Thoracic aorta (tissue), 2 donors: ENCODE measurements at regions not wholly inside any gene's neighbourhood (a gene's known extent, or its start where the extent isn't known, plus 50 kb on each side); places are given as distances from the start of the nearest gene placed in this dataset.

Source experiments
- ATAC-seq: fragments of 150-250 bp; one replicate; pipeline ENCODE4 v1.8.0; 2017; ENCODE audit warnings: low read depth; ENCODE audit not compliant: insufficient number of reproducible peaks, low FRiP score
- DNase-seq: peaks from one replicate; pipeline ENCODE4 v3.0.0-alpha.2; 2020; ENCODE audit warnings: low spot score
- H3K27ac ChIP-seq, 2 donors: fragments of 200-600 bp; sonication (generic); 1 replicate in 1 of 2; 2 replicates in 1 of 2; pipeline ENCODE4 v1.5.1; 2016; ENCODE audit warnings: mild to moderate bottlenecking in 2 of 2, moderate library complexity in 2 of 2
- H3K27me3 ChIP-seq: fragments of 200-600 bp; sonication (generic); replicated peaks from 2 replicates; pipeline ENCODE4 v1.6.0; 2016; ENCODE audit warnings: mild to moderate bottlenecking; ENCODE audit not compliant: insufficient read depth
- H3K36me3 ChIP-seq: fragments of 200-600 bp; sonication (generic); one replicate; pipeline ENCODE4 v1.5.1; 2016
- H3K4me1 ChIP-seq, 2 donors: fragments of 200-600 bp; sonication (generic); 1 replicate in 1 of 2; 2 replicates in 1 of 2; pipeline versions ENCODE4 v1.5.1 to v1.6.0; 2016; ENCODE audit warnings: low read depth in 2 of 2, mild to moderate bottlenecking in 1 of 2; ENCODE audit not compliant: control insufficient read depth in 1 of 2
- H3K4me3 ChIP-seq: fragments of 200-600 bp; sonication (generic); 2 replicates; pipeline ENCODE4 v1.5.1; 2016; ENCODE audit warnings: mild to moderate bottlenecking
- H3K9me3 ChIP-seq: fragments of 200-600 bp; sonication (generic); 2 replicates; pipeline ENCODE4 v1.5.1; 2016
- TF ChIP-seq, protein P1 (sequence below): fragments of 200-600 bp; sonication (generic); IDR thresholded peaks from one replicate; pipeline ENCODE4 v1.5.1; 2019; ENCODE audit warnings: antibody characterized with exemption

DNA sequence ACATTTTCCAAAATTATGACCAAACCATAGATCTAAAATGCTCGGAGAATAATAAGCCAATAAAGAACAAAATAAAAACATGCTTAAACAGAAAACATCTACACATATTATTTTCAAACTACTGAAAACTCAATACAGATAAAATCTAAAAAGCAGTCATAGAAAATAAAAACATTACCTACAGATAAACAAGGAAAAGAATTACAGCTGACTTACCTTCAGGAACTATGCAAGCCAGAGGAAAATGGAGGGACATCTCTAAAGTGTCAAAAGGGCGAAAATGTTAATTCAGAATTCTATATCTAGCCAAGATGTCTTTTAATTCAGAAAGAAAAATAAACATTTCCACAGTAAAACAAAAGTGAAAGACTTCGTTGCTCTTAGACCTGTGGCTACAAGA lies 112.9 kb upstream of the GYPC start:
- ATAC-seq (no peak), DNase-seq (no peak)

DNA sequence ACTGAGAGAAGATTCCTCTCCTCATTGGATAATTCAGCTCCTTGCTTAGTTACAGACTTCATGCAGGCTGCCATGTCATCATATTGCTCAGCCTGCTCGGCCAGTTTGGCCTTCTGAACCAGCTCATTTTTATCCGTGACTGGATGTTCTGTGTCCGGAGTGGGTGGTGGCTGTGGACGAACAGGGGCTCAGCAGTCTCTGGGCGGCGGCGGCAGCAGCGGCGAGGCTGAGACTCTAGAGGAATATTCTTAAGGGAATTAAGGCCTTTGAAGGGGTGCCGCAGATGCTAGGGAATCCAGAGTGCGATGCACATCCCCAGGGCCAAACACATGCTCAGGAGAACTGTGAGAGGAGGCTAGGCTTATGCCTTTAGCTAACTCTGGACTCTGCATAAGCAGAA lies 97.9 kb upstream of the GYPC start:
- Histone ChIP-seq H3K4me3 (no peak overlapping the region), H3K4me1 (no peaks in the 10 kb centered on the region), H3K27me3 (no peaks in the 10 kb centered on the region), H3K9me3 (no peaks in the 10 kb centered on the region), H3K27ac (no peak overlapping the region), H3K36me3 (no peaks in the 10 kb centered on the region)
- ATAC-seq, result no peak
- DNase-seq, result no peak
- TF ChIP-seq, protein P1, sequence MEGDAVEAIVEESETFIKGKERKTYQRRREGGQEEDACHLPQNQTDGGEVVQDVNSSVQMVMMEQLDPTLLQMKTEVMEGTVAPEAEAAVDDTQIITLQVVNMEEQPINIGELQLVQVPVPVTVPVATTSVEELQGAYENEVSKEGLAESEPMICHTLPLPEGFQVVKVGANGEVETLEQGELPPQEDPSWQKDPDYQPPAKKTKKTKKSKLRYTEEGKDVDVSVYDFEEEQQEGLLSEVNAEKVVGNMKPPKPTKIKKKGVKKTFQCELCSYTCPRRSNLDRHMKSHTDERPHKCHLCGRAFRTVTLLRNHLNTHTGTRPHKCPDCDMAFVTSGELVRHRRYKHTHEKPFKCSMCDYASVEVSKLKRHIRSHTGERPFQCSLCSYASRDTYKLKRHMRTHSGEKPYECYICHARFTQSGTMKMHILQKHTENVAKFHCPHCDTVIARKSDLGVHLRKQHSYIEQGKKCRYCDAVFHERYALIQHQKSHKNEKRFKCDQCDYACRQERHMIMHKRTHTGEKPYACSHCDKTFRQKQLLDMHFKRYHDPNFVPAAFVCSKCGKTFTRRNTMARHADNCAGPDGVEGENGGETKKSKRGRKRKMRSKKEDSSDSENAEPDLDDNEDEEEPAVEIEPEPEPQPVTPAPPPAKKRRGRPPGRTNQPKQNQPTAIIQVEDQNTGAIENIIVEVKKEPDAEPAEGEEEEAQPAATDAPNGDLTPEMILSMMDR, result no peak

More for the DNA sequence above, 112.9 kb upstream of the GYPC start:
- Histone ChIP-seq H3K36me3 (no peaks in the 10 kb centered on the region), H3K9me3 (peaks cover 9% of the 10 kb centered on the region), H3K4me3 (no peak overlapping the region), H3K4me1 (no peaks in the 10 kb centered on the region), H3K27ac (no peak overlapping the region), H3K27me3 (no peaks in the 10 kb centered on the region)
- TF ChIP-seq, protein P1, result no peak

DNA sequence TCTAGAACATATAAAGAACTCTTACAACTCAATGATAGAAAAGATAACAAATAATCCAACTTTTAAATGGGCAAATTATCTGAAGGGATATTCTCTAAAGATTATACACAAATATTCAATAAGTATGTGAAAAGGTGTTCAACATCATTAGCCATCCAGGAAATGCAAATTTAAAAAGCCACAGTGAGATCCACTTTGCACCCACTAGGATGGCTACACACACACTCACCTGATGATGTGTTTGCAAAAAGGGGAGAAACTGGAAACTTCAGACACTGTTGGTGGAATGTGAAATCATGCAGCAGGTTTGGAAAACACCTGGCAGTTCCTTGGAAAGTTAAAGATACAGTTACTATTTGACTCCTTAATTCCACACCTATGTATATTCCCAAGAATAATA lies 87.2 kb upstream of the GYPC start:
- ATAC-seq (no peak), DNase-seq (no peak)
- H3K9me3 ChIP-seq, result no peaks in the 10 kb centered on the region
- H3K27me3 ChIP-seq, result no peaks in the 10 kb centered on the region
- H3K4me3 ChIP-seq, result no peak overlapping the region
- H3K36me3 ChIP-seq, result no peaks in the 10 kb centered on the region
- no peak overlapping the region for H3K27ac ChIP-seq
- TF ChIP-seq, protein P1, result no peak
- no peaks in the 10 kb centered on the region for H3K4me1 ChIP-seq

DNA sequence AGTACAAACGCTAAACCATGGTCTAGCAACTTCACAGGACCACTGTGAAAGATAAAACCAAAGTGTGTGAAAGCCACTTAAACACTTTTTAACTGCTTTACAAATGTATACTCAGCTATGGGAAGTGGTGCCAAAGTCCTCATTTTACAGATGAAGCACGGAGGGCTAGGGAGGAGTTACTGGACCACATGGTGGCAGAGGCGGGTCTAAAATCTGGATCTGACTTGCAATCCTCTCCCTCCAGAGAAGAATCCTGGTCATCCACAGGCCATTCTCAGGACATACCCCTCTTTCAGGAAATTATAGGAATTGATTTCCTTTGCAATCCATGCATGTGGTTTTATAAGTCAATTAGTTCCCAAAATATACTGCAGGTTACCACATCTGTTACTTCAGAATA lies 84.6 kb upstream of the GYPC start:
- H3K27me3 ChIP-seq, result no peaks in the 10 kb centered on the region
- ATAC-seq (no peak), DNase-seq (no peak)
- H3K36me3 ChIP-seq, result no peaks in the 10 kb centered on the region
- H3K4me3 ChIP-seq, result no peak overlapping the region
- TF ChIP-seq, protein P1, result no peak
- no peak overlapping the region for H3K27ac ChIP-seq
- H3K4me1 ChIP-seq, result no peaks in the 10 kb centered on the region
- H3K9me3 ChIP-seq, result no peaks in the 10 kb centered on the region

DNA sequence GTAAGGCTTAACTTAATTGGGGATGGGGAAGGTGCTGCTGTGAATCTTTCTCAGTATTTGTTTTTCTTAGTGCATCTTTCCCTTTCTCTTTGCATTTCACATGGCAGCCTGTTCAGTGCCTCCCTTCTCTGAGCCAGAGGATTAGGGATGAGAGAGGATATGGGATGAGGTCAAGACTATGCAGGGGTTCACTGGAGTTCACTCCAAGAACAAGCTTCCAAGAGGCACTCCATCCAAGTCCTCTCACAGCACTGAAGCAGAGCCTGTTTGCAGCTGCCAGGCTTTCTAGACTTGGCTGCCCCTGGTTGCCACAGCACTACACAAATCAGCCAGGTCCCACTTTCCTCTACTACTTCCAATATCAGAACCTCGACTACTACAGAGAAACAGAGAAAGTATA lies 80.3 kb upstream of the GYPC start:
- Histone ChIP-seq H3K27ac (no peak overlapping the region), H3K27me3 (no peaks in the 10 kb centered on the region), H3K4me1 (no peaks in the 10 kb centered on the region), H3K36me3 (no peaks in the 10 kb centered on the region), H3K9me3 (no peaks in the 10 kb centered on the region), H3K4me3 (no peak overlapping the region)
- TF ChIP-seq, protein P1, result no peak
- no peak for DNase-seq
- ATAC-seq, result no peak
